HepG2 (cell line): ENCODE measurements at regions not wholly inside any gene's neighbourhood (a gene's known extent, or its start where the extent isn't known, plus 50 kb on each side); places are given as distances from the start of the nearest gene placed in this dataset.

Source experiments
- ARHGAP35 ChIP-seq: sonication (generic); formaldehyde crosslinking; IDR thresholded peaks from 2 replicates; pipeline ENCODE4 v1.9.0; 2022; ENCODE audit warnings: mild to moderate bottlenecking, inconsistent platforms, moderate library complexity, missing genetic modification reagents, borderline replicate concordance
- CBX1 ChIP-seq: IDR thresholded peaks from one replicate; pipeline ENCODE4 v1.6.1; 2016; ENCODE audit warnings: antibody characterized with exemption, low read depth
- HOXD1 ChIP-seq: sonication (generic); formaldehyde crosslinking; IDR thresholded peaks from 2 replicates; pipeline ENCODE4 v1.5.0; 2020; ENCODE audit warnings: missing genetic modification reagents
- NFKBIZ ChIP-seq: IDR thresholded peaks from 2 replicates; pipeline ENCODE4 v1.6.1; 2018; ENCODE audit warnings: missing genetic modification reagents, missing compliant biosample characterization
- PHF5A ChIP-seq: IDR thresholded peaks from one replicate; pipeline ENCODE4 v1.6.1; 2018; ENCODE audit warnings: low read depth, missing genetic modification reagents; ENCODE audit not compliant: unreplicated experiment
- RXRA ChIP-seq: sonication (generic); formaldehyde crosslinking; IDR thresholded peaks from 2 replicates; pipeline ENCODE4 v1.5.1; 2020; ENCODE audit warnings: missing genetic modification reagents
- SATB2 ChIP-seq: sonication (generic); formaldehyde crosslinking; IDR thresholded peaks from 2 replicates; pipeline ENCODE4 v1.5.0; 2020; ENCODE audit warnings: missing genetic modification reagents
- SOX13 ChIP-seq, 3 experiments: fragments of 450-650 bp in 1 of 3; sonication (generic) in 1 of 3; formaldehyde crosslinking in 1 of 3; IDR thresholded peaks in 2 of 3; conservative IDR thresholded peaks in 1 of 3; 2 replicates each; pipeline versions ENCODE4 v1.5.0 to v1.6.1; 2016 to 2020; ENCODE audit warnings: antibody characterized with exemption in 1 of 3, mild to moderate bottlenecking in 1 of 3, missing compliant biosample characterization in 1 of 3, missing genetic modification reagents in 1 of 3, moderate library complexity in 1 of 3
- ZMAT3 ChIP-seq: sonication (generic); formaldehyde crosslinking; conservative IDR thresholded peaks from 2 replicates; pipeline ENCODE4 v1.7.0; 2021; ENCODE audit warnings: missing genetic modification reagents
- ZNF138 ChIP-seq: sonication (generic); formaldehyde crosslinking; IDR thresholded peaks from 2 replicates; pipeline ENCODE4 v1.5.0; 2020; ENCODE audit warnings: mild to moderate bottlenecking, low read depth, missing genetic modification reagents
- ZNF232 ChIP-seq: sonication (generic); formaldehyde crosslinking; IDR thresholded peaks from 2 replicates; pipeline ENCODE4 v1.4.0; 2020; ENCODE audit warnings: missing genetic modification reagents, borderline replicate concordance
- ZNF605 ChIP-seq: sonication (generic); formaldehyde crosslinking; IDR thresholded peaks from 2 replicates; pipeline ENCODE4 v1.8.0; 2022; ENCODE audit warnings: mild to moderate bottlenecking, missing genetic modification reagents
- TF ChIP-seq, protein P1 (sequence below): sonication (generic); formaldehyde crosslinking; IDR thresholded peaks from 2 replicates; pipeline ENCODE4 v1.9.0; 2022; ENCODE audit warnings: missing genetic modification reagents, mild to moderate bottlenecking, borderline replicate concordance
- TF ChIP-seq, protein P2 (sequence below): sonication (generic); formaldehyde crosslinking; IDR thresholded peaks from 2 replicates; pipeline ENCODE4 v1.4.0; 2020; ENCODE audit warnings: missing genetic modification reagents
- TF ChIP-seq, protein P3 (sequence below): conservative IDR thresholded peaks from 2 replicates; pipeline ENCODE4 v1.6.1; 2018; ENCODE audit warnings: missing genetic modification reagents
- TF ChIP-seq, protein P4 (sequence below): IDR thresholded peaks from 2 replicates; pipeline ENCODE4 v1.6.1; 2016; ENCODE audit warnings: missing genetic modification reagents, missing compliant biosample characterization
- TF ChIP-seq, protein P5 (sequence below): sonication (generic); formaldehyde crosslinking; IDR thresholded peaks from 2 replicates; pipeline ENCODE4 v1.5.1; 2020; ENCODE audit warnings: mild to moderate bottlenecking, missing genetic modification reagents, moderate library complexity

DNA sequence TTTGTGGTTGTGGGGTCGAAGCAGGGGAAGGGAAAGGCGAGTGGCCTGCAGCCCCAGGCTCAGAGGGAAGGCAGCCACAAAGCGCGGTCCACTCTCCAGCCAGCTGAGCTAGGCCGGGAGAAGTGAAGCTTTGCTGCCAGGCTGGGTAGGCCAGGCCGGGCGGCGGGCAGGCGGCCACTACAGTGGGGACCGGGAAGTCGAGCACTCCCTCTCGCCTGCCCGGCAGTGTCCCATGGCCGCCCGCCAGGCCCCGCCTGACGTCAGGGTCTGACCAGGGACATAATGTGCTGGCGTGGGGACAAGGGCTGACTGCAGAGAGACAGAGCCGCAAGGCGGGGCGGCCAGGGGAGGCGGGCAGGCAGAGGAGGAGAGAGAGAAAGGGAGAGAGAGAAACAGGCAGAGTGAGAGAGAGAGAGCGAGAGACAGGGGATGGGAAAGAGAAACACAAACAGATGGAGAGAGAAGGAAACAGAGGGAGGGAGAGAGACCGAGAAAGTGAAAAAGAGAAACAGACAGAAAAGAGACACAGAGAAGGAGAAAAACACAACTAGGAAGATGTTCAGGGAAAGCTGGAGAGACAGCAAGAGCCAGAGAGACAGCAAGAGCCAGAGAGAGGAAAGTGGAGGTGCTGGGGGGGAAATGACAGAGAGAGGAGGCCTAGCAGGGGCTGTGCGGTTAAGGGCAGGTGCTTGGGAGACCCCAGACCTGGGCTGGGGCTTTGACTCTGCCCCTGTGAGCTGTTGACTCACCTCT, 94.5 kb upstream of the PTPN1 start (continued):
- TF ChIP-seq SOX13 (IDR thresholded peaks at IDR 0.05) (peak; percentile 18; the same call in 1 of the 2 replicates), SOX13 (CRISPR knock-in tag; conservative IDR thresholded peaks at IDR 0.05 in 1 of 2, IDR thresholded peaks at IDR 0.05 in 1 of 2) (peak in 1 of 2 experiments; percentile 64; a peak in 1 of 4 replicates), ZNF232 (peak; percentile 41; the same call in 1 of the 2 replicates), NFKBIZ (0 out of 2 replicates have a peak, but pooled peaks have one; percentile 17), HOXD1 (0 out of 2 replicates have a peak, but pooled peaks have one; percentile 22), ZNF605 (CRISPR knock-in tag) (0 out of 2 replicates have a peak, but pooled peaks have one; percentile 65), ARHGAP35 (CRISPR knock-in tag) (no peak), SATB2 (CRISPR knock-in tag) (0 out of 2 replicates have a peak, but pooled peaks have one; percentile 10), ZNF138 (CRISPR knock-in tag) (no peak), RXRA (CRISPR knock-in tag) (peak; percentile 80), ZMAT3 (CRISPR knock-in tag) (no peak), CBX1 (no peak), PHF5A (CRISPR knock-in tag) (no peak)
- TF ChIP-seq, protein P1, sequence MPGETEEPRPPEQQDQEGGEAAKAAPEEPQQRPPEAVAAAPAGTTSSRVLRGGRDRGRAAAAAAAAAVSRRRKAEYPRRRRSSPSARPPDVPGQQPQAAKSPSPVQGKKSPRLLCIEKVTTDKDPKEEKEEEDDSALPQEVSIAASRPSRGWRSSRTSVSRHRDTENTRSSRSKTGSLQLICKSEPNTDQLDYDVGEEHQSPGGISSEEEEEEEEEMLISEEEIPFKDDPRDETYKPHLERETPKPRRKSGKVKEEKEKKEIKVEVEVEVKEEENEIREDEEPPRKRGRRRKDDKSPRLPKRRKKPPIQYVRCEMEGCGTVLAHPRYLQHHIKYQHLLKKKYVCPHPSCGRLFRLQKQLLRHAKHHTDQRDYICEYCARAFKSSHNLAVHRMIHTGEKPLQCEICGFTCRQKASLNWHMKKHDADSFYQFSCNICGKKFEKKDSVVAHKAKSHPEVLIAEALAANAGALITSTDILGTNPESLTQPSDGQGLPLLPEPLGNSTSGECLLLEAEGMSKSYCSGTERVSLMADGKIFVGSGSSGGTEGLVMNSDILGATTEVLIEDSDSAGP (CRISPR knock-in tag): peak; percentile 87
- TF ChIP-seq, protein P2, sequence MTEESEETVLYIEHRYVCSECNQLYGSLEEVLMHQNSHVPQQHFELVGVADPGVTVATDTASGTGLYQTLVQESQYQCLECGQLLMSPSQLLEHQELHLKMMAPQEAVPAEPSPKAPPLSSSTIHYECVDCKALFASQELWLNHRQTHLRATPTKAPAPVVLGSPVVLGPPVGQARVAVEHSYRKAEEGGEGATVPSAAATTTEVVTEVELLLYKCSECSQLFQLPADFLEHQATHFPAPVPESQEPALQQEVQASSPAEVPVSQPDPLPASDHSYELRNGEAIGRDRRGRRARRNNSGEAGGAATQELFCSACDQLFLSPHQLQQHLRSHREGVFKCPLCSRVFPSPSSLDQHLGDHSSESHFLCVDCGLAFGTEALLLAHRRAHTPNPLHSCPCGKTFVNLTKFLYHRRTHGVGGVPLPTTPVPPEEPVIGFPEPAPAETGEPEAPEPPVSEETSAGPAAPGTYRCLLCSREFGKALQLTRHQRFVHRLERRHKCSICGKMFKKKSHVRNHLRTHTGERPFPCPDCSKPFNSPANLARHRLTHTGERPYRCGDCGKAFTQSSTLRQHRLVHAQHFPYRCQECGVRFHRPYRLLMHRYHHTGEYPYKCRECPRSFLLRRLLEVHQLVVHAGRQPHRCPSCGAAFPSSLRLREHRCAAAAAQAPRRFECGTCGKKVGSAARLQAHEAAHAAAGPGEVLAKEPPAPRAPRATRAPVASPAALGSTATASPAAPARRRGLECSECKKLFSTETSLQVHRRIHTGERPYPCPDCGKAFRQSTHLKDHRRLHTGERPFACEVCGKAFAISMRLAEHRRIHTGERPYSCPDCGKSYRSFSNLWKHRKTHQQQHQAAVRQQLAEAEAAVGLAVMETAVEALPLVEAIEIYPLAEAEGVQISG (CRISPR knock-in tag): peak; percentile 39
- TF ChIP-seq, protein P3, sequence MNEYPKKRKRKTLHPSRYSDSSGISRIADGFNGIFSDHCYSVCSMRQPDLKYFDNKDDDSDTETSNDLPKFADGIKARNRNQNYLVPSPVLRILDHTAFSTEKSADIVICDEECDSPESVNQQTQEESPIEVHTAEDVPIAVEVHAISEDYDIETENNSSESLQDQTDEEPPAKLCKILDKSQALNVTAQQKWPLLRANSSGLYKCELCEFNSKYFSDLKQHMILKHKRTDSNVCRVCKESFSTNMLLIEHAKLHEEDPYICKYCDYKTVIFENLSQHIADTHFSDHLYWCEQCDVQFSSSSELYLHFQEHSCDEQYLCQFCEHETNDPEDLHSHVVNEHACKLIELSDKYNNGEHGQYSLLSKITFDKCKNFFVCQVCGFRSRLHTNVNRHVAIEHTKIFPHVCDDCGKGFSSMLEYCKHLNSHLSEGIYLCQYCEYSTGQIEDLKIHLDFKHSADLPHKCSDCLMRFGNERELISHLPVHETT: 0 out of 2 replicates have a peak, but pooled peaks have one; percentile 26
- TF ChIP-seq, protein P4, sequence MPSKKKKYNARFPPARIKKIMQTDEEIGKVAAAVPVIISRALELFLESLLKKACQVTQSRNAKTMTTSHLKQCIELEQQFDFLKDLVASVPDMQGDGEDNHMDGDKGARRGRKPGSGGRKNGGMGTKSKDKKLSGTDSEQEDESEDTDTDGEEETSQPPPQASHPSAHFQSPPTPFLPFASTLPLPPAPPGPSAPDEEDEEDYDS (CRISPR knock-in tag): peak; percentile 81
- TF ChIP-seq, protein P5, sequence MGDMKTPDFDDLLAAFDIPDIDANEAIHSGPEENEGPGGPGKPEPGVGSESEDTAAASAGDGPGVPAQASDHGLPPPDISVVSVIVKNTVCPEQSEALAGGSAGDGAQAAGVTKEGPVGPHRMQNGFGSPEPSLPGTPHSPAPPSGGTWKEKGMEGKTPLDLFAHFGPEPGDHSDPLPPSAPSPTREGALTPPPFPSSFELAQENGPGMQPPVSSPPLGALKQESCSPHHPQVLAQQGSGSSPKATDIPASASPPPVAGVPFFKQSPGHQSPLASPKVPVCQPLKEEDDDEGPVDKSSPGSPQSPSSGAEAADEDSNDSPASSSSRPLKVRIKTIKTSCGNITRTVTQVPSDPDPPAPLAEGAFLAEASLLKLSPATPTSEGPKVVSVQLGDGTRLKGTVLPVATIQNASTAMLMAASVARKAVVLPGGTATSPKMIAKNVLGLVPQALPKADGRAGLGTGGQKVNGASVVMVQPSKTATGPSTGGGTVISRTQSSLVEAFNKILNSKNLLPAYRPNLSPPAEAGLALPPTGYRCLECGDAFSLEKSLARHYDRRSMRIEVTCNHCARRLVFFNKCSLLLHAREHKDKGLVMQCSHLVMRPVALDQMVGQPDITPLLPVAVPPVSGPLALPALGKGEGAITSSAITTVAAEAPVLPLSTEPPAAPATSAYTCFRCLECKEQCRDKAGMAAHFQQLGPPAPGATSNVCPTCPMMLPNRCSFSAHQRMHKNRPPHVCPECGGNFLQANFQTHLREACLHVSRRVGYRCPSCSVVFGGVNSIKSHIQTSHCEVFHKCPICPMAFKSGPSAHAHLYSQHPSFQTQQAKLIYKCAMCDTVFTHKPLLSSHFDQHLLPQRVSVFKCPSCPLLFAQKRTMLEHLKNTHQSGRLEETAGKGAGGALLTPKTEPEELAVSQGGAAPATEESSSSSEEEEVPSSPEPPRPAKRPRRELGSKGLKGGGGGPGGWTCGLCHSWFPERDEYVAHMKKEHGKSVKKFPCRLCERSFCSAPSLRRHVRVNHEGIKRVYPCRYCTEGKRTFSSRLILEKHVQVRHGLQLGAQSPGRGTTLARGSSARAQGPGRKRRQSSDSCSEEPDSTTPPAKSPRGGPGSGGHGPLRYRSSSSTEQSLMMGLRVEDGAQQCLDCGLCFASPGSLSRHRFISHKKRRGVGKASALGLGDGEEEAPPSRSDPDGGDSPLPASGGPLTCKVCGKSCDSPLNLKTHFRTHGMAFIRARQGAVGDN (CRISPR knock-in tag): peak; percentile 100
